Activated T-helper 2 cell treated with anti-CD3 and anti-CD28 coated beads, Interferon-gamma antibody, Interleukin-2, Interleukin-4, amounts not matched to agents 10 μg/mL and 5 μg/mL and 100 μg/mL, durations not matched to agents 14 hours and 24 hours and 36 hours (primary cell): ENCODE measurements at regions not wholly inside any gene's neighbourhood (a gene's known extent, or its start where the extent isn't known, plus 50 kb on each side); places are given as distances from the start of the nearest gene placed in this dataset.

Experiments used
- DNase-seq: peaks from one replicate; pipeline ENCODE4 v3.0.0; 2021; ENCODE audit warnings: low spot score
- H3K27ac Mint-ChIP-seq: one replicate; pipeline ENCODE4 v1.8.0; 2021; ENCODE audit warnings: mixed read lengths
- H3K27me3 Mint-ChIP-seq: one replicate; pipeline ENCODE4 v1.8.0; 2021; ENCODE audit warnings: low read depth, mixed read lengths
- H3K36me3 Mint-ChIP-seq: one replicate; pipeline ENCODE4 v1.8.0; 2021; ENCODE audit warnings: low read depth, mixed read lengths
- H3K4me1 Mint-ChIP-seq: one replicate; pipeline ENCODE4 v1.8.0; 2021; ENCODE audit warnings: low read depth, mixed read lengths
- H3K4me3 Mint-ChIP-seq: one replicate; pipeline ENCODE4 v1.8.0; 2021; ENCODE audit warnings: low read depth, mild to moderate bottlenecking, moderate library complexity, mixed read lengths
- H3K9me3 Mint-ChIP-seq: one replicate; pipeline ENCODE4 v1.8.0; 2021; ENCODE audit warnings: mixed read lengths
- intact Hi-C: fragments of 100-400 bp; cut with micrococcal nuclease; formaldehyde crosslinking; loops from one replicate; pipeline ENCODE4 v1.15.1; 2023

DNA sequence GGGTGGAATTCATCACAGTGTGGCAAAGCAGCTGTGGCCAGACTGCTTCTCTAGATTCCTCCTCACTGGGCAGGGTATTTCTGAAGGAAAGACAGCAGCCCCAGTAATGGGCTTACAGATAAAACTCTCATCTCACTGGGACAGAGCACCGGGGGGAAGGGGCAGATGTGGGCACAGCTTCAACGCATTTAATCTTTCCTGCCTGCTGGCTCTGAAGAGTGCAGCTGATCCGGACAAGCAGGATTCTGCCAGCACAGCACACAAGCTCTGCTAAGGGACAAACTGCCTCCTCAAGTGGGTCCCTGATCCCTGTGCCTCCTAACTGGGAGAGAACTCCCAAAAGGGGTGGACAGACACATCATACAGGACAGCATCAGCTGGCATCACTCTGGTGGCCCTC is 779.9 kb upstream of the CNTNAP5 start:
- intact Hi-C loops = no loop called here
- no peaks in the 10 kb centered on the region for H3K36me3 Mint-ChIP-seq
- H3K27ac Mint-ChIP-seq = no peak overlapping the region
- H3K4me1 Mint-ChIP-seq = no peaks in the 10 kb centered on the region
- H3K4me3 Mint-ChIP-seq = no peak overlapping the region
- peaks cover 34% of the 10 kb centered on the region for H3K9me3 Mint-ChIP-seq
- H3K27me3 Mint-ChIP-seq = no peaks in the 10 kb centered on the region
- DNase-seq = no peak

- intact Hi-C loops = no loop called here
- H3K4me1 Mint-ChIP-seq = no peaks in the 10 kb centered on the region
- H3K36me3 Mint-ChIP-seq = no peaks in the 10 kb centered on the region
- H3K27ac Mint-ChIP-seq = no peak overlapping the region
- no peaks in the 10 kb centered on the region for H3K27me3 Mint-ChIP-seq
- no peak overlapping the region for H3K4me3 Mint-ChIP-seq
- DNase-seq = no peak
- peaks cover 42% of the 10 kb centered on the region for H3K9me3 Mint-ChIP-seq
These were observed 766.1 kb upstream of the CNTNAP5 start for GRCh38 chr2:123258877-123259539.

- intact Hi-C loops = no loop called here
- no peaks in the 10 kb centered on the region for H3K36me3 Mint-ChIP-seq
These were observed 762.2 kb upstream of the CNTNAP5 start for GRCh38 chr2:123262856-123263255.

DNA sequence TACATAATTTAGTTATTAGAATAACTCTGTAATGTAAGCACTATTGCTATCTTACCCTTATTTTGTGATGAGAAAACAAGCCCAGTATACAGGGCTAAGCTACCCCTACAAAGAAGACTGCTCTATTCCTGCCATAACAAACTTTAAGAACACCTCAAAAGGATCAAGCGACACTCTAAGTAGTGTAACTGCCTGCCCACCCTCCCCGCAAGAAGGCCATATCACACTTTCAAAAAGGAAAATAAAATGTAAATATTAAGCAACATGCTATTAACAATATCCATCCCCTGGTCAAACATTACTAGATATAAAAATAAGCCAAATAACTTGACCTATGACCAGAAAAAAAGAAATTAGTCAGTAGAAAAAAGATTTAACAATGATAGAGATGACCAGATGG is 741.7 kb upstream of the CNTNAP5 start:
- H3K4me1 Mint-ChIP-seq = no peaks in the 10 kb centered on the region
- no peaks in the 10 kb centered on the region for H3K36me3 Mint-ChIP-seq
- H3K27ac Mint-ChIP-seq = no peak overlapping the region
- H3K9me3 Mint-ChIP-seq = peaks cover 21% of the 10 kb centered on the region
- intact Hi-C loops = no loop called here
- no peak for DNase-seq
- no peak overlapping the region for H3K4me3 Mint-ChIP-seq
- H3K27me3 Mint-ChIP-seq = no peaks in the 10 kb centered on the region

More at GRCh38 chr2:123262856-123263255, 762.2 kb upstream of the CNTNAP5 start:
- Mint-ChIP-seq H3K9me3 (peaks cover 38% of the 10 kb centered on the region), H3K4me3 (no peak overlapping the region), H3K4me1 (no peaks in the 10 kb centered on the region), H3K27me3 (no peaks in the 10 kb centered on the region), H3K27ac (no peak overlapping the region)
- DNase-seq = no peak

GRCh38 chr2:123303731-123304130 is 721.4 kb upstream of the CNTNAP5 start:
- intact Hi-C loops = no loop called here
- Mint-ChIP-seq H3K9me3 (peaks cover 38% of the 10 kb centered on the region), H3K4me1 (no peaks in the 10 kb centered on the region), H3K4me3 (no peak overlapping the region), H3K36me3 (no peaks in the 10 kb centered on the region), H3K27ac (no peak overlapping the region), H3K27me3 (no peaks in the 10 kb centered on the region)
- DNase-seq = no peak
